NOMO-1 treated with dmso at 0.1 percent for 144 hours (cell line): ENCODE measurements at regions not wholly inside any gene's neighbourhood (a gene's known extent, or its start where the extent isn't known, plus 50 kb on each side); places are given as distances from the start of the nearest gene placed in this dataset.

Experiments
- DNase-seq: peaks from one replicate; lab custom pipeline; 2025; ENCODE audit not compliant: unreplicated experiment; lab: John Stamatoyannopoulos, UW

- no peak for DNase-seq
These were observed 157.8 kb upstream of the LRRC7 start for GRCh38 chr1:69409731-69410456.

DNA sequence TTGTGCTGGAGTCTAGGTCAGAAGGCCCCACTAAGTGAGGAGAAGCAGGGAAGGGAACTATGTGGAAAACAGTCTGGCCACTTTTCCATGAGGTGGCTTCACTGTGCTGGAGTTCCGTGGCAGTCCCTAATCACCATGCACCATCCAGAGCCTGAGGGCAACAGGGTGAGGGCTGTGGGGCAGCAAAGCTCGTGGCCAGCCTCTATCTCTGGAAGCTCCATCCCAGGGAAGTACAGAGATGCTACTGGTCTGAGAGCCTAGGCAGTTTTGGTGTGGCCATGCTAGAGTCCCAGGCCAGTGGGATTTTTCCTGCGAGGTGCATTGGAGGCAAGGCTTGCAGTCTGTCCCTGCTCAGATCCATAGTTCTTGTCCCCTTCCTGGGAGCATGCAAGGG, 157.3 kb upstream of the LRRC7 start:
- no peak for DNase-seq

DNA sequence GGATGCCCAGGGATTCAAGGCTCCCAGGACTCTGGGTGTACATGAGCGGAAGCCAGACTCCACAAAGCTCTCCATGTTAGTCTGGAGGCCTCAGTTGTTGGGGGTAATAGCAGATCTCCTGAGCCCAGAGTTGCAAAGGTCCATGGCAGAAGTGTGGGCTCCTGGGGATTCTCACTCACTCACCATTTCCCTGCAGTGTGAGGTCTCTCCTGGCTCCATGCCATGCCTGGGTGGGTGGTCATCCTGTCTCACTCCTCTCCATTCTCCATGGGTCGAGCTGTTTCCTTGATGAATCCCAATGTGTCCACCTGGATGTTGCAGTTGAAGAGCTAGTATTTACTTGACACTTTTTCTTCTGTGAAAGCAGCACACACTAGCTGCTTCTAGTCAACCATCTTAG, 156.8 kb upstream of the LRRC7 start:
- DNase-seq = no peak

GRCh38 chr1:69411617-69412016, 156.1 kb upstream of the LRRC7 start:
- no peak for DNase-seq

GRCh38 chr1:69413129-69413528, 154.6 kb upstream of the LRRC7 start:
- no peak for DNase-seq

DNA sequence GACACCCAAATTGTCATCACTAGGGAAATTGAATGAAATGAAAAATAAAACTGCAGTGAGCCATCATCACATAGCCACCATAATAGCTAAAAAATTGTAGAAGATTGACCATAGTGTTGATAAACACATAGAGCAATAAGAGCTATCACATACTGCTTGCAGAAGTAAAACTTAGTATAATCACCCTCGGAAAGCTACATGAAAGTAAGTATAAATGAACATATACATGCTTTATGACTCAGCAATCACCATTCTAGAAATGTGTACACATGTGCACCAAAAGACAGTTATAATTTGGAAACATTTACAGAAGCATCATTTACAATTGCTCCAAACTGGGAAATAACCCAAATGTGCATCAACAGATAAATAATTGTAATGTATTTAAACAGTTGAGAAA, 153.1 kb upstream of the LRRC7 start:
- DNase-seq = no peak

GRCh38 chr1:69421286-69421685, 146.4 kb upstream of the LRRC7 start:
- no peak for DNase-seq

GRCh38 chr1:69425871-69426270, 141.9 kb upstream of the LRRC7 start:
- DNase-seq = no peak

GRCh38 chr1:69426401-69426800, 141.3 kb upstream of the LRRC7 start:
- no peak for DNase-seq

DNA sequence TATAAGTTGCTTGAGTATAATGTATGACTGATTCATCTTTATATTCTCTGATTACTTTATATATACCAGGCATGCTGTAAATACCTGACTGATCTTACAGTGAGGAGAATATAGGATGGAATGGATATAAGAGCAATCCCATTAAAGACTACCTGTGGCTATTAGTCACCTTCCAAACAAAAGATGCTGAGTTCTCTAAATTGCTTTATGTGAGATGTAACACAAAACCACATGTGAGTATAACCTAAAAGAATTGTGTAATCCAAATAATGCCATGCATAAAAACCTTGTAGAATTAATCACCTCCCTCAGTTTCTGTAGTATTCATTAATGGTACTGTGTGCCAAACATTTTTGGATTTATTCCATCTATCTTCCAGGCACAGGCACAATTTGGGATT, 134.6 kb upstream of the LRRC7 start:
- no peak for DNase-seq

DNA sequence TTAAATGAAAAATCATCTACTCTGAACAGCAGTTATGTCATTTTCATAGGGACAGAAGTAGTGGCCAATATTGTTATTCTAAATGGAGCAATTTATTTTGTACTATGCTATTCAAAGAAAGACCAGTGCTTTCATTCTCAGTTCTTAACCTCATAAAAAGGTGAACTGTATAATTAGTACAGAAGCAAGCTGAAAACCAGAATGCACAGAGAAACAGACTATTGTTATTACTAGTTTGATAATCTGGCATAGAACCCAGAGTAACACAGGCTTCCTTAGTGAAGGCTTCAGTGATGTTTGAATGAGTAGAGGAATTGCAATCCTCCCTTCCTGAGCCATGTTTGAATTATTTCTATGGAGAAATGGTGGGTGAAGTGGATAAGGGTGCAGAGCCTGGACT, 131.6 kb upstream of the LRRC7 start:
- DNase-seq = no peak

- DNase-seq = no peak
These were observed 129.5 kb upstream of the LRRC7 start for GRCh38 chr1:69438056-69438795.

DNA sequence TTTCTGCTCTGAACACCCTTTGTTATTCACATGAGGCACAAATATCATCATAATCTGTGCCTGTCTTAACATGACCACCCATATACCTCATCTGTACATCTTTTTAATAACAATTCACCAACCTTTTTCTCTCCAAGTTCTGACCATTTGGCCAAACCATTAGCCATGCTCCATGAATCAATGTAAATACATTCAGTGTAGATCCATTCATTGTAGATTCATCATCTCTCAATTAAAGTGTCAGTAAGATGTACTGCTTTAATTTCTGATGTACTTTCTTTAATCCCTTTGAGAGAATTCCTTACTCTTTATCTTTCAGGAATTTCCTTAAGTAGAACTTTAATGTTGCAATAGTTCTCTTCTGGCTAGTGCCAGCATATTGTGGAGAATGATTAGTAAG, 126.2 kb upstream of the LRRC7 start:
- no peak for DNase-seq

- no peak for DNase-seq
These were observed 116.5 kb upstream of the LRRC7 start for GRCh38 chr1:69451196-69451595.

DNA sequence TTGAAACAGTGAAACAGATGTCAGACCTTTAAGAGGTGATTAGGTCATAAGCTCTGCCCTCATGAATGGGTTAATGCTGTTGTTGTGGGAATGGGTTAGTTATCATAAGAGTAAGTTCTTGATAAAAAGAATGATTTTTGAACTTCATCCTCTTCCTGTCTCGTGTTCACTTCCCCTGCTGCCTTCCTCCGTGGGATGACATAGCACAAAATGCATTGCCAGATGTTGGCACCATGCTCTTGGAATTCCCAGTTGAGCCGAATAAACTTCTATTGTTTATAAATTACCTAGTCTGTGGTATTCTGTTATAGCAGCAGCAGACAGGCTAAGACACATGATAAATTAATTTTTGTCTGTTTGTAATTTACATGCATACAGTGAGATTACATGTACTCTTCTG, 112.0 kb upstream of the LRRC7 start:
- no peak for DNase-seq

- no peak for DNase-seq
These were observed 108.5 kb upstream of the LRRC7 start for GRCh38 chr1:69459244-69459643.

- no peak for DNase-seq
These were observed 92.7 kb upstream of the LRRC7 start for GRCh38 chr1:69475021-69475420.

- no peak for DNase-seq
These were observed 88.0 kb upstream of the LRRC7 start for GRCh38 chr1:69479734-69480133.

DNA sequence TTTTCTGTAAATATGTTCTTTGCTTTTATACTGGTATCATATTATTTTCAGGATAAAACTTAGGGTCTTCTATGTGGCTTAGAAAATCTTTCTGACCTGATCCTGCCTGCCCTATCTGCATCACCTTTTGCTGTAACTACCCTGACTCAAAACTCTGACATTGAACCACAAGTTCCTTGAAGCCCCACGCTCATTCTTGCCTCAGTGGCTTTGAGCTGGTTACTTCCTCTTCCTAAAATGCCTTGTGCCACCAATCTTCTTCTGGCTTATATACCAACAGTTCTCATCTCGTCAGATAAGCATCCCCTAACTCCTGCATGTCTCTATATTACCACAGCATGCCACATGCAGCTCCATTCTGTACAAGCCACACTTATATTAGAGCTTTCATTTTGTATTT, 84.5 kb upstream of the LRRC7 start:
- no peak for DNase-seq

DNA sequence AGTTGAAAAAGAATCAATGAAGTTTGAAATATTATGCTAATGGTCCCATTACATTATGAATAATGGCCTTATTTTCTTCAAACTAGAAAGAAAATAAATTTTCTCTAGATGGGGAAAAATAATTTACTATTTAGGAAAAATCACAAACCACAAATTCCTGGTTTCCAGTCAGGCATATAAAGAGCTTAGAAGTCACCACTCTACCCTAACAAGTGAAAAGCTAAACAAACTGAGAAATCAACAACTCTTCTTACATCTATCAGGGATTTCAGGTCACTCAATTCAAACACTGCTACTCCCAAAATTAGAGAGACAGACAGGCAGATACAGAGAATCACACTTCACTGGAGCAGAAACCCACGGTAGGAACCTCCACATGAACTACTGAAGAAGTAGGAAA, 82.1 kb upstream of the LRRC7 start:
- DNase-seq = no peak

GRCh38 chr1:69491416-69491815, 76.3 kb upstream of the LRRC7 start:
- DNase-seq = no peak

GRCh38 chr1:69492286-69492685, 75.4 kb upstream of the LRRC7 start:
- no peak for DNase-seq

- DNase-seq = no peak
These were observed 73.5 kb upstream of the LRRC7 start for GRCh38 chr1:69494221-69494620.
